Left ventricle myocardium inferior (tissue), 1 donor: ENCODE measurements at regions not wholly inside any gene's neighbourhood (a gene's known extent, or its start where the extent isn't known, plus 50 kb on each side); places are given as distances from the start of the nearest gene placed in this dataset.

ENCODE experiments used
- DNase-seq: peaks from one replicate; pipeline ENCODE4 v3.0.0-alpha.2; 2020
- H3K27ac ChIP-seq: fragments of 200-600 bp; replicated peaks from 2 replicates; pipeline ENCODE4 v1.8.0; 2021
- H3K27me3 ChIP-seq: fragments of 200-600 bp; 2 replicates; pipeline ENCODE4 v1.8.0; 2021; ENCODE audit warnings: low read depth
- H3K36me3 ChIP-seq: fragments of 200-600 bp; 2 replicates; pipeline ENCODE4 v1.8.0; 2021
- H3K4me1 ChIP-seq: fragments of 200-600 bp; 2 replicates; pipeline ENCODE4 v1.8.0; 2021
- H3K4me3 ChIP-seq: fragments of 200-600 bp; 2 replicates; pipeline ENCODE4 v1.8.0; 2021; ENCODE audit warnings: mild to moderate bottlenecking, moderate library complexity
- H3K9me3 ChIP-seq: fragments of 200-600 bp; replicated peaks from 2 replicates; pipeline ENCODE4 v1.8.0; 2021
- intact Hi-C: fragments of 100-400 bp; cut with micrococcal nuclease; formaldehyde crosslinking; loops from one replicate; pipeline ENCODE4 v1.11.0; 2022
- TF ChIP-seq, protein P1 (sequence below): fragments of 200-600 bp; IDR thresholded peaks from 2 replicates; pipeline ENCODE4 v1.8.0; 2021; ENCODE audit warnings: antibody characterized with exemption, mild to moderate bottlenecking, borderline replicate concordance
- donor health status: DM: no; HTN: yes; CAD: no; lungs with severe emphysema.

DNA sequence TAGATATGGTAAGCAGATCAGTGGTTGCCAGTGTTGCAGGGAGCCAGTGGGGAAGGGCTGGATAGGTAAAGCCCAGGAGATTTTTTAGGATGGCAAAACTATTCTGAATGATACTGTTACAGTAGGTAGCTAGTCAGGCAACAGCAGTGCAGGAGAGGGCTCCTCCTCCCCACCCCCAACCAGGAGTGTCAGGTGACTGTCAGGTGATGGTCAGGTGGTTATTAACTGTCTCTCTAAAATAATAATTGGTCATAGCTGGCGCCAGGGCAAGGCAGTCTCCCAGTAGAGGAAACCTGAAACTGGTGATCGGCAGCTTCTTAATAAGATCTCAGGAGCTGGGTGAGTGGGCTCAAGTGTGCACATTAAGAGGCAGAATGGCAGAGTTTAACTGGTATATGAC lies 201.6 kb upstream of the PARD3B start:
- peaks cover 6% of the 10 kb centered on the region for H3K27me3 ChIP-seq
- DNase-seq, result no peak
- peaks cover under 1% of the 10 kb centered on the region for H3K9me3 ChIP-seq
- intact Hi-C loops, result no loop called here
- H3K36me3 ChIP-seq, result no peaks in the 10 kb centered on the region
- no peaks in the 10 kb centered on the region for H3K4me1 ChIP-seq
- TF ChIP-seq, protein P1, sequence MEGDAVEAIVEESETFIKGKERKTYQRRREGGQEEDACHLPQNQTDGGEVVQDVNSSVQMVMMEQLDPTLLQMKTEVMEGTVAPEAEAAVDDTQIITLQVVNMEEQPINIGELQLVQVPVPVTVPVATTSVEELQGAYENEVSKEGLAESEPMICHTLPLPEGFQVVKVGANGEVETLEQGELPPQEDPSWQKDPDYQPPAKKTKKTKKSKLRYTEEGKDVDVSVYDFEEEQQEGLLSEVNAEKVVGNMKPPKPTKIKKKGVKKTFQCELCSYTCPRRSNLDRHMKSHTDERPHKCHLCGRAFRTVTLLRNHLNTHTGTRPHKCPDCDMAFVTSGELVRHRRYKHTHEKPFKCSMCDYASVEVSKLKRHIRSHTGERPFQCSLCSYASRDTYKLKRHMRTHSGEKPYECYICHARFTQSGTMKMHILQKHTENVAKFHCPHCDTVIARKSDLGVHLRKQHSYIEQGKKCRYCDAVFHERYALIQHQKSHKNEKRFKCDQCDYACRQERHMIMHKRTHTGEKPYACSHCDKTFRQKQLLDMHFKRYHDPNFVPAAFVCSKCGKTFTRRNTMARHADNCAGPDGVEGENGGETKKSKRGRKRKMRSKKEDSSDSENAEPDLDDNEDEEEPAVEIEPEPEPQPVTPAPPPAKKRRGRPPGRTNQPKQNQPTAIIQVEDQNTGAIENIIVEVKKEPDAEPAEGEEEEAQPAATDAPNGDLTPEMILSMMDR, result no peak
- no peak overlapping the region for H3K4me3 ChIP-seq
- no peak overlapping the region for H3K27ac ChIP-seq

DNA sequence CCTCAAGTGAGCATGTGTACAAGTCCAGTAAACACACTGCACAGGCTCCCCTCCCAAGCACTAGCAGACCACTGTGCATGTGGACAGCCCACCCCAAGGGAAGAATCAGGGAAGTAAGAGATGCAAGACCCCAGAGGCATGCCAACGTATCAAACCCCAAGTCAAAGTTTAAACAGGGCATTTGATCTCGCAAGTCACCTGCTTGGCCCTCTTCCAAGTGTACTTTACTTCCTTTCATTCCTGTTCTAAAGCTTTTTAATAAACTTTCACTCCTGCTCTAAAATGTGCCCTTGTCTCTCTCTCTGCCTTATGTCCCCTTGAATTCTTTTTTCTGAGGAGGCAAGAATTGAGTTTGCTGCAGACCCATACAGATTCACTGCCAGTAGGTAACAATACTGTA lies 201.2 kb upstream of the PARD3B start:
- Histone ChIP-seq H3K36me3 (no peaks in the 10 kb centered on the region), H3K27ac (no peak overlapping the region), H3K9me3 (peaks cover 5% of the 10 kb centered on the region), H3K27me3 (peaks cover 2% of the 10 kb centered on the region), H3K4me3 (no peak overlapping the region), H3K4me1 (no peaks in the 10 kb centered on the region)
- no peak for DNase-seq
- TF ChIP-seq, protein P1, result no peak
- intact Hi-C loops, result no loop called here

DNA sequence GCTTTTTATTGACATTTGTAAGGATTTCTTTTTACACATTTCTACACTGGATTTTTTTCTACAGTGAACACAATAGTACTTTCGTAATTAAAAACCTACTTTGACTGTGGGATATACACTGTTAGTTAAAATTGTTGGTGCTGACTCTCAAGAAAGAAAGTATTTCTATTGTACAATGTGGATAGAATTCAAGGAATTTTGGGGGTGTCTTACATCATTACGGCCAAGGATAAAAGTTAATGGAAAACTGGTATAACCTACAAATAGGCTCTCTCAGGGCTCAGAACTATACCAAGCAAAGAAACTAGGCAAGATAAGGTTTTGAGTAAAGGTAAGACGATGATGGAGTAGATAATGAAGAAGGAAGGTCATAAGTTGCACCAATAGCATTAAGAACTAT lies 198.4 kb upstream of the PARD3B start:
- H3K4me1 ChIP-seq, result no peaks in the 10 kb centered on the region
- H3K36me3 ChIP-seq, result no peaks in the 10 kb centered on the region
- no peaks in the 10 kb centered on the region for H3K27me3 ChIP-seq
- TF ChIP-seq, protein P1, result no peak
- H3K27ac ChIP-seq, result no peak overlapping the region
- no peak overlapping the region for H3K4me3 ChIP-seq
- H3K9me3 ChIP-seq, result peaks cover 8% of the 10 kb centered on the region
- intact Hi-C loops, result no loop called here
- DNase-seq, result no peak

GRCh38 chr2:204353823-204354222 lies 191.5 kb upstream of the PARD3B start:
- TF ChIP-seq, protein P1, result no peak
- H3K4me1 ChIP-seq, result peaks cover 4% of the 10 kb centered on the region
- H3K9me3 ChIP-seq, result peaks cover 6% of the 10 kb centered on the region
- no peak overlapping the region for H3K4me3 ChIP-seq
- no peak overlapping the region for H3K27ac ChIP-seq
- H3K27me3 ChIP-seq, result no peaks in the 10 kb centered on the region
- no peaks in the 10 kb centered on the region for H3K36me3 ChIP-seq
- intact Hi-C loops, result no loop called here
- DNase-seq, result no peak

DNA sequence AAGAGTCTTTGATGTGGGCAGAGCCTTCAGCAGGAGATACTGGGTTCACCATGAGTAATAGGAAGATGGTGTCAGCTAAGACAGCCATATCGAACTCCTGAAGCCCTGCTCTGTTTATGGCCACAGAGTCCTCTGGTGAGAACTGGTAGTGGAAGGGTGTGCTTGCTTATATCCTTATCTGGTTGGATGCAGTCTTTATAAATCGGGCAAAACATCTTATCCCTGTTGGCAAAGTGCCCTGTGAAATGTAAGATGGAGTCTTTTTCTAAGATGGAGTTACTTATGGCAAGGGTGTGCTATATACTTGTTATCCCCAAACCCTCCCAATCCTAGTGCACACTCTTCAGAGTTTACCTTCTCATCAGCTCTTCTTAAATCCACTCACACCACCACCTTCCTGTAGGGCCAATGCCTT lies 190.8 kb upstream of the PARD3B start:
- no peak for DNase-seq
- intact Hi-C loops, result no loop called here

More for the DNA sequence above, 190.8 kb upstream of the PARD3B start:
- Histone ChIP-seq H3K27ac (no peak overlapping the region), H3K27me3 (no peaks in the 10 kb centered on the region), H3K4me3 (no peak overlapping the region), H3K36me3 (no peaks in the 10 kb centered on the region), H3K9me3 (no peaks in the 10 kb centered on the region), H3K4me1 (peaks cover 4% of the 10 kb centered on the region)
- TF ChIP-seq, protein P1, result no peak
